HEK293 (cell line): ENCODE measurements at regions not wholly inside any gene's neighbourhood (a gene's known extent, or its start where the extent isn't known, plus 50 kb on each side); places are given as distances from the start of the nearest gene placed in this dataset.

Experiments used
- CTCF ChIA-PET: fragments of 350-600 bp; formaldehyde crosslinking; extraction: SDS; loops from one replicate; lab custom pipeline; 2021; ENCODE audit warnings: antibody characterized with exemption; lab: Yijun Ruan, JAX
- POLR2A ChIA-PET: fragments of 300-600 bp; formaldehyde crosslinking; extraction: SDS; loops from one replicate; lab custom pipeline; 2020; ENCODE audit warnings: antibody characterized with exemption, inconsistent platforms; lab: Yijun Ruan, JAX
- H3K27ac ChIP-seq: fragments of 200-500 bp; sonication (Bioruptor generic); 2 replicates; pipeline ENCODE4 v1.5.1; 2014; ENCODE audit warnings: low read depth, low read length, control low read depth, inconsistent platforms; ENCODE audit errors: extremely low read depth
- H3K36me3 ChIP-seq, 2 experiments: fragments of 200-500 bp in 1 of 2; sonication (Bioruptor generic) in 1 of 2; 1 replicate in 1 of 2; 2 replicates in 1 of 2; pipeline ENCODE4 v1.5.1; 2014 to 2017; ENCODE audit warnings: inconsistent platforms in 2 of 2, low read length in 2 of 2; ENCODE audit not compliant: control insufficient read depth in 2 of 2, insufficient read depth in 1 of 2
- H3K4me1 ChIP-seq: fragments of 200-500 bp; sonication (Bioruptor generic); 2 replicates; pipeline ENCODE4 v1.5.1; 2014; ENCODE audit warnings: mild to moderate bottlenecking, low read length, inconsistent platforms; ENCODE audit not compliant: control insufficient read depth, insufficient read depth
- H3K4me3 ChIP-seq: 2 replicates; pipeline ENCODE4 v1.5.1; 2011; ENCODE audit warnings: low read depth, mild to moderate bottlenecking, control low read depth, low read length, moderate library complexity
- H3K9me3 ChIP-seq: fragments of 200-500 bp; sonication (Bioruptor generic); 2 replicates; pipeline ENCODE4 v1.5.1; 2014; ENCODE audit warnings: low read depth, low read length, inconsistent platforms; ENCODE audit not compliant: control insufficient read depth, insufficient read depth
- CTCF ChIP-seq: fragments of 450-650 bp; formaldehyde crosslinking; IDR thresholded peaks from 2 replicates; pipeline ENCODE4 v1.5.1; 2016; ENCODE audit warnings: missing biosample characterization, missing genetic modification characterization
- GLI4 ChIP-seq: fragments of 450-650 bp; formaldehyde crosslinking; IDR thresholded peaks from 2 replicates; pipeline ENCODE4 v1.5.1; 2016; ENCODE audit warnings: missing biosample characterization, missing genetic modification characterization
- HOXA7 ChIP-seq: sonication (generic); formaldehyde crosslinking; IDR thresholded peaks from 2 replicates; pipeline ENCODE4 v1.8.1; 2022; ENCODE audit warnings: missing genetic modification reagents, borderline replicate concordance
- MZF1 ChIP-seq: fragments of 450-650 bp; formaldehyde crosslinking; IDR thresholded peaks from 2 replicates; pipeline ENCODE4 v1.5.1; 2017; ENCODE audit warnings: missing biosample characterization, missing genetic modification characterization, borderline replicate concordance
- OVOL3 ChIP-seq: fragments of 450-650 bp; formaldehyde crosslinking; IDR thresholded peaks from 2 replicates; pipeline ENCODE4 v1.5.1; 2016; ENCODE audit warnings: missing biosample characterization, missing genetic modification characterization
- ZBTB7A ChIP-seq: fragments of 450-650 bp; formaldehyde crosslinking; IDR thresholded peaks from 2 replicates; pipeline ENCODE4 v1.5.1; 2016; ENCODE audit warnings: low read depth, missing biosample characterization, missing genetic modification characterization
- ZFP41 ChIP-seq: fragments of 450-650 bp; formaldehyde crosslinking; IDR thresholded peaks from 2 replicates; pipeline ENCODE4 v1.5.1; 2016; ENCODE audit warnings: missing biosample characterization, missing genetic modification characterization, borderline replicate concordance
- ZNF223 ChIP-seq: fragments of 450-650 bp; formaldehyde crosslinking; IDR thresholded peaks from 2 replicates; pipeline ENCODE4 v1.5.1; 2016; ENCODE audit warnings: missing biosample characterization, missing genetic modification characterization
- ZNF404 ChIP-seq: fragments of 450-650 bp; formaldehyde crosslinking; IDR thresholded peaks from 2 replicates; pipeline ENCODE4 v1.5.1; 2017; ENCODE audit warnings: missing biosample characterization, missing genetic modification characterization
- ZNF433 ChIP-seq: fragments of 450-650 bp; formaldehyde crosslinking; IDR thresholded peaks from 2 replicates; pipeline ENCODE4 v1.5.1; 2016; ENCODE audit warnings: missing biosample characterization, missing genetic modification characterization, low read depth
- ZNF626 ChIP-seq: fragments of 450-650 bp; sonication (Bioruptor Pico); formaldehyde crosslinking; IDR thresholded peaks from 2 replicates; pipeline ENCODE4 v1.5.1; 2018; ENCODE audit warnings: missing biosample characterization, missing genetic modification characterization, inconsistent platforms
- ZNF664 ChIP-seq: fragments of 450-650 bp; formaldehyde crosslinking; IDR thresholded peaks from 2 replicates; pipeline ENCODE4 v1.5.1; 2016; ENCODE audit warnings: missing biosample characterization, missing genetic modification characterization
- ZNF670 ChIP-seq: fragments of 450-650 bp; formaldehyde crosslinking; IDR thresholded peaks from 2 replicates; pipeline ENCODE4 v1.5.1; 2016; ENCODE audit warnings: missing biosample characterization, missing genetic modification characterization, low read depth
- ZSCAN18 ChIP-seq: fragments of 450-650 bp; formaldehyde crosslinking; IDR thresholded peaks from 2 replicates; pipeline ENCODE4 v1.5.1; 2016; ENCODE audit warnings: missing biosample characterization, missing genetic modification characterization
- TF ChIP-seq, protein P1 (sequence below): fragments of 450-650 bp; formaldehyde crosslinking; IDR thresholded peaks from 2 replicates; pipeline ENCODE4 v1.5.1; 2016; ENCODE audit warnings: missing biosample characterization, missing genetic modification characterization
- TF ChIP-seq, protein P2 (sequence below): fragments of 450-650 bp; formaldehyde crosslinking; IDR thresholded peaks from 2 replicates; pipeline ENCODE4 v1.5.1; 2016; ENCODE audit warnings: missing biosample characterization, missing genetic modification characterization
- TF ChIP-seq, protein P3 (sequence below): fragments of 450-650 bp; formaldehyde crosslinking; IDR thresholded peaks from 2 replicates; pipeline ENCODE4 v1.5.1; 2016; ENCODE audit warnings: missing biosample characterization, missing genetic modification characterization
- TF ChIP-seq, protein P4 (sequence below): fragments of 450-650 bp; formaldehyde crosslinking; IDR thresholded peaks from 2 replicates; pipeline ENCODE4 v1.5.1; 2016; ENCODE audit warnings: missing biosample characterization, missing genetic modification characterization

DNA sequence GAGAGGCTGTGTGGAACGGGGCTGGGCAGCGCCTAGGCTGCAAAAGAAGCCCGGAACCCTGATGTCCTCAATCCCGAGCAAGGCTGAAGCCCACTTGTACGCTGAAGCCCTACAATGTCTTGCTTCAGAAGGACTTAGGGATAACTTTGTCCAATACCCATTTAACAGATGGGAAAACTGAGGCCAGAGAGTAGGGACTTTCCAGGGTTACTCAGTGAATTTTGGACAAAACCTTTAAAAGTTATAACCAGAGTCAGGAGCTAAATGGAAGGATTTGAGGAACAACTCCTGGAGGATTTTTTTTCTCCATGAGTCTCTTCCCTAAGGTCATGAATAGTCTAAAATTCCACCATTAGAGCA is 161.2 kb downstream of the IRX5 start (continued):
- TF ChIP-seq ZBTB7A (tag by site-specific recombination) (no peak), GLI4 (tag by site-specific recombination) (no peak)

DNA sequence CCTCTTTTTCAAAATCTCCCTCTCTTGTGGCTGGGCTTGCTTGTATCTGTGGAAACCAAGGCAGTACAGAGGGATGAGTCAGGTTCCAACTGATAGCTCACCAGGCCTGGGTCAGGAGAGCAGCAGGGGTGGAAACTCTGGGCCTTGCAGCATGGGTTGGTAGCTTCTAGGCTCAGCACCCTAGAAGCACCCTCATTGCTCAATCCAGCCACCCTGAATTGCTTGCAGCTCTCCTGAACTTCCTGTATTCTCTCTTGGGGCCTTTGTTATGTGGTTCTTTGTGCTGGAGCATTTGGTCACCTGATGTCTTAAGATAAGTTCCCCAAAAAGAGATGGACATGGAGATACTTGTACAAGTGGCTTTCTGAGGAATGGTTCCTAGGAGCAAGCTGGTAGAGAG is 169.4 kb downstream of the IRX5 start:
- ChIA-PET CTCF (interaction anchor here (0.6 kb wide), 2 partner anchors 407 to 611 kb away, joined by 3 read pairs; no protein-coding TSS in a partner anchor), POLR2A (no interaction called here)
- Histone ChIP-seq H3K4me1 (no peaks in the 10 kb centered on the region), H3K36me3 (no peaks in the 10 kb centered on the region), H3K27ac (no peak overlapping the region), H3K9me3 (no peaks in the 10 kb centered on the region)
- TF ChIP-seq, protein P1, sequence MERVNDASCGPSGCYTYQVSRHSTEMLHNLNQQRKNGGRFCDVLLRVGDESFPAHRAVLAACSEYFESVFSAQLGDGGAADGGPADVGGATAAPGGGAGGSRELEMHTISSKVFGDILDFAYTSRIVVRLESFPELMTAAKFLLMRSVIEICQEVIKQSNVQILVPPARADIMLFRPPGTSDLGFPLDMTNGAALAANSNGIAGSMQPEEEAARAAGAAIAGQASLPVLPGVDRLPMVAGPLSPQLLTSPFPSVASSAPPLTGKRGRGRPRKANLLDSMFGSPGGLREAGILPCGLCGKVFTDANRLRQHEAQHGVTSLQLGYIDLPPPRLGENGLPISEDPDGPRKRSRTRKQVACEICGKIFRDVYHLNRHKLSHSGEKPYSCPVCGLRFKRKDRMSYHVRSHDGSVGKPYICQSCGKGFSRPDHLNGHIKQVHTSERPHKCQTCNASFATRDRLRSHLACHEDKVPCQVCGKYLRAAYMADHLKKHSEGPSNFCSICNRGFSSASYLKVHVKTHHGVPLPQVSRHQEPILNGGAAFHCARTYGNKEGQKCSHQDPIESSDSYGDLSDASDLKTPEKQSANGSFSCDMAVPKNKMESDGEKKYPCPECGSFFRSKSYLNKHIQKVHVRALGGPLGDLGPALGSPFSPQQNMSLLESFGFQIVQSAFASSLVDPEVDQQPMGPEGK (tag by site-specific recombination), result no peak
- TF ChIP-seq MZF1 (tag by site-specific recombination), result no peak
- TF ChIP-seq ZNF433, result no peak
- no peak for TF ChIP-seq ZFP41 (tag by site-specific recombination)
- TF ChIP-seq, protein P2, sequence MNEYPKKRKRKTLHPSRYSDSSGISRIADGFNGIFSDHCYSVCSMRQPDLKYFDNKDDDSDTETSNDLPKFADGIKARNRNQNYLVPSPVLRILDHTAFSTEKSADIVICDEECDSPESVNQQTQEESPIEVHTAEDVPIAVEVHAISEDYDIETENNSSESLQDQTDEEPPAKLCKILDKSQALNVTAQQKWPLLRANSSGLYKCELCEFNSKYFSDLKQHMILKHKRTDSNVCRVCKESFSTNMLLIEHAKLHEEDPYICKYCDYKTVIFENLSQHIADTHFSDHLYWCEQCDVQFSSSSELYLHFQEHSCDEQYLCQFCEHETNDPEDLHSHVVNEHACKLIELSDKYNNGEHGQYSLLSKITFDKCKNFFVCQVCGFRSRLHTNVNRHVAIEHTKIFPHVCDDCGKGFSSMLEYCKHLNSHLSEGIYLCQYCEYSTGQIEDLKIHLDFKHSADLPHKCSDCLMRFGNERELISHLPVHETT, result no peak
- no peak for TF ChIP-seq ZNF223 (tag by site-specific recombination)
- TF ChIP-seq OVOL3 (tag by site-specific recombination), result no peak
- TF ChIP-seq ZNF626 (tag by site-specific recombination), result no peak
- TF ChIP-seq HOXA7 (CRISPR knock-in tag), result no peak
- TF ChIP-seq, protein P3, sequence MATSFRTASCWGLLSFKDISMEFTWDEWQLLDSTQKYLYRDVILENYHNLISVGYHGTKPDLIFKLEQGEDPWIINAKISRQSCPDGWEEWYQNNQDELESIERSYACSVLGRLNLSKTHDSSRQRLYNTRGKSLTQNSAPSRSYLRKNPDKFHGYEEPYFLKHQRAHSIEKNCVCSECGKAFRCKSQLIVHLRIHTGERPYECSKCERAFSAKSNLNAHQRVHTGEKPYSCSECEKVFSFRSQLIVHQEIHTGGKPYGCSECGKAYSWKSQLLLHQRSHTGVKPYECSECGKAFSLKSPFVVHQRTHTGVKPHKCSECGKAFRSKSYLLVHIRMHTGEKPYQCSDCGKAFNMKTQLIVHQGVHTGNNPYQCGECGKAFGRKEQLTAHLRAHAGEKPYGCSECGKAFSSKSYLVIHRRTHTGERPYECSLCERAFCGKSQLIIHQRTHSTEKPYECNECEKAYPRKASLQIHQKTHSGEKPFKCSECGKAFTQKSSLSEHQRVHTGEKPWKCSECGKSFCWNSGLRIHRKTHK (tag by site-specific recombination), result no peak
- no peak for TF ChIP-seq ZNF404 (tag by site-specific recombination)
- TF ChIP-seq ZNF664 (tag by site-specific recombination), result no peak
- TF ChIP-seq, protein P4, sequence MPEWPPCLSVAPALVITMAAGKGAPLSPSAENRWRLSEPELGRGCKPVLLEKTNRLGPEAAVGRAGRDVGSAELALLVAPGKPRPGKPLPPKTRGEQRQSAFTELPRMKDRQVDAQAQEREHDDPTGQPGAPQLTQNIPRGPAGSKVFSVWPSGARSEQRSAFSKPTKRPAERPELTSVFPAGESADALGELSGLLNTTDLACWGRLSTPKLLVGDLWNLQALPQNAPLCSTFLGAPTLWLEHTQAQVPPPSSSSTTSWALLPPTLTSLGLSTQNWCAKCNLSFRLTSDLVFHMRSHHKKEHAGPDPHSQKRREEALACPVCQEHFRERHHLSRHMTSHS (tag by site-specific recombination), result no peak
- no peak for TF ChIP-seq ZSCAN18 (tag by site-specific recombination)
- TF ChIP-seq ZNF670, result no peak
- no peak for TF ChIP-seq CTCF (tag by site-specific recombination)
- TF ChIP-seq, all 188 proteins: peak for 0
- H3K4me3 ChIP-seq, result no peak overlapping the region
